Activated CD8-positive, alpha-beta T cell treated with anti-CD3 and anti-CD28 coated beads for 36 hours (primary cell): ENCODE measurements at regions not wholly inside any gene's neighbourhood (a gene's known extent, or its start where the extent isn't known, plus 50 kb on each side); places are given as distances from the start of the nearest gene placed in this dataset.

Experiments used
- ATAC-seq: fragments of 200-7000 bp; cut with Tn5 transposase; one replicate; pipeline ENCODE4 v1.10.0; 2021; ENCODE audit warnings: mild to moderate bottlenecking, moderate library complexity
- CTCF ChIA-PET: fragments of 350-600 bp; sonication (Branson Sonifier 250); formaldehyde crosslinking; loops from one replicate; lab custom pipeline; 2021; ENCODE audit warnings: antibody characterized with exemption; lab: Charles Lee
- POLR2A ChIA-PET: fragments of 350-600 bp; sonication (Branson Sonifier 250); formaldehyde crosslinking; loops from one replicate; lab custom pipeline; 2021; ENCODE audit warnings: antibody characterized with exemption; lab: Charles Lee
- DNase-seq: peaks from one replicate; pipeline ENCODE4 v3.0.0-alpha.2; 2020
- H3K27ac Mint-ChIP-seq: one replicate; pipeline ENCODE4 v1.8.0; 2021; ENCODE audit warnings: mild to moderate bottlenecking, mixed read lengths
- H3K27me3 Mint-ChIP-seq: one replicate; pipeline ENCODE4 v1.8.0; 2021; ENCODE audit warnings: mixed read lengths
- H3K36me3 Mint-ChIP-seq: one replicate; pipeline ENCODE4 v1.8.0; 2021; ENCODE audit warnings: low read depth, mixed read lengths
- H3K4me1 Mint-ChIP-seq: one replicate; pipeline ENCODE4 v1.8.0; 2021; ENCODE audit warnings: low read depth, mixed read lengths
- H3K4me3 Mint-ChIP-seq: one replicate; pipeline ENCODE4 v1.8.0; 2021; ENCODE audit warnings: mild to moderate bottlenecking, moderate library complexity, mixed read lengths
- H3K9me3 Mint-ChIP-seq: one replicate; pipeline ENCODE4 v1.8.0; 2021; ENCODE audit warnings: mixed read lengths
- intact Hi-C: fragments of 100-400 bp; cut with micrococcal nuclease; formaldehyde crosslinking; loops from one replicate; pipeline ENCODE4 v1.10.0; 2022
- TF ChIP-seq, protein P1 (sequence below): fragments of 200-600 bp; IDR thresholded peaks from one replicate; pipeline ENCODE4 v1.8.0; 2022; ENCODE audit warnings: antibody characterized with exemption, mild to moderate bottlenecking

DNA sequence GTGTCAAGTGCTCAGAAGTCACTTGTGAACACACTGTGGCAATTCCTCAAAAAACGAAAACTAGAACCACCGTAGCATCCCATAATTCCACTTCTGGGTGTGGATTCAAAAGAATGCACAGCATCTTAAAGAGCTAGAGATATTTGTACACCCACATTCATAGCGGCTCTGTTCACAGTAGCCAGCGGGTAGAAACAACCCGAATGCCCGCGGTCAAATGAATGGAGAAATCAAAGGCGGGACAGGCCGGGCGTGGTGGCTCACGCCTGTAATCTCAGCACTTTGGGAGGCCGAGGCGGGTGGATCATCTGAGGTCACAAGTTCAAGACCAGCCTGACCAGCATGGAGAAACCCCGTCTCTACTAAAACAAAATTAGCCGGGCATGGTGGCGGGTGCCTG lies 337.5 kb downstream of the SEC14L1 start:
- CTCF ChIA-PET: interaction anchor here (0.7 to 2.4 kb wide), 4 partner anchors 10 to 147 kb away, joined by 3 to 11 read pairs (median 8); no protein-coding TSS in a partner anchor
- POLR2A ChIA-PET: interaction anchor here (1.0 to 8.7 kb wide), 10 partner anchors 10 to 44 kb away, joined by 3 to 87 read pairs (median 5); no protein-coding TSS in a partner anchor
- TF ChIP-seq, protein P1, sequence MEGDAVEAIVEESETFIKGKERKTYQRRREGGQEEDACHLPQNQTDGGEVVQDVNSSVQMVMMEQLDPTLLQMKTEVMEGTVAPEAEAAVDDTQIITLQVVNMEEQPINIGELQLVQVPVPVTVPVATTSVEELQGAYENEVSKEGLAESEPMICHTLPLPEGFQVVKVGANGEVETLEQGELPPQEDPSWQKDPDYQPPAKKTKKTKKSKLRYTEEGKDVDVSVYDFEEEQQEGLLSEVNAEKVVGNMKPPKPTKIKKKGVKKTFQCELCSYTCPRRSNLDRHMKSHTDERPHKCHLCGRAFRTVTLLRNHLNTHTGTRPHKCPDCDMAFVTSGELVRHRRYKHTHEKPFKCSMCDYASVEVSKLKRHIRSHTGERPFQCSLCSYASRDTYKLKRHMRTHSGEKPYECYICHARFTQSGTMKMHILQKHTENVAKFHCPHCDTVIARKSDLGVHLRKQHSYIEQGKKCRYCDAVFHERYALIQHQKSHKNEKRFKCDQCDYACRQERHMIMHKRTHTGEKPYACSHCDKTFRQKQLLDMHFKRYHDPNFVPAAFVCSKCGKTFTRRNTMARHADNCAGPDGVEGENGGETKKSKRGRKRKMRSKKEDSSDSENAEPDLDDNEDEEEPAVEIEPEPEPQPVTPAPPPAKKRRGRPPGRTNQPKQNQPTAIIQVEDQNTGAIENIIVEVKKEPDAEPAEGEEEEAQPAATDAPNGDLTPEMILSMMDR: no peak
- ATAC-seq (no peak), DNase-seq (no peak)
- peaks cover 73% of the 10 kb centered on the region for H3K4me1 Mint-ChIP-seq
- H3K4me3 Mint-ChIP-seq: no peak overlapping the region
- H3K9me3 Mint-ChIP-seq: no peaks in the 10 kb centered on the region
- no peak overlapping the region for H3K27ac Mint-ChIP-seq
- intact Hi-C loops: no loop called here
- peaks cover 53% of the 10 kb centered on the region for H3K36me3 Mint-ChIP-seq
- no peaks in the 10 kb centered on the region for H3K27me3 Mint-ChIP-seq

DNA sequence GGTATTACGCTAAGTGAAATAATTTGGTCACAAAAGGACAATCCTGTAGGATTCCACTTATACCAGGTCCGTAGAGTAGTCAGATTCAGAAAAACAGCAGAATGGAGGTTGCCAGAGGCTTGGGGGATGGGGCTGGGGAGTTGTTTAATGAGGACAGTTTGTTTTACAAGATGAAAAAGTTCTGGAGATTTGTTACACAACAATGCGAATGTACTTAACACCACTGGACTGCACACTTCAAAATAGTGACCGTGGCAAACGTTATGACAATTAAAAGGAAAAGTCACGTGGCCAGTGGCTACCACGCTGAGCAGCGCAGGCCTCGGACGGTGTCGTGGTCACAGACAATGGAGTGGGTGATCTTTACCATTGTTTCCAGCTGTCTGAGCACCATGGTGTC lies 338.1 kb downstream of the SEC14L1 start:
- H3K4me1 Mint-ChIP-seq: peaks cover 68% of the 10 kb centered on the region

DNA sequence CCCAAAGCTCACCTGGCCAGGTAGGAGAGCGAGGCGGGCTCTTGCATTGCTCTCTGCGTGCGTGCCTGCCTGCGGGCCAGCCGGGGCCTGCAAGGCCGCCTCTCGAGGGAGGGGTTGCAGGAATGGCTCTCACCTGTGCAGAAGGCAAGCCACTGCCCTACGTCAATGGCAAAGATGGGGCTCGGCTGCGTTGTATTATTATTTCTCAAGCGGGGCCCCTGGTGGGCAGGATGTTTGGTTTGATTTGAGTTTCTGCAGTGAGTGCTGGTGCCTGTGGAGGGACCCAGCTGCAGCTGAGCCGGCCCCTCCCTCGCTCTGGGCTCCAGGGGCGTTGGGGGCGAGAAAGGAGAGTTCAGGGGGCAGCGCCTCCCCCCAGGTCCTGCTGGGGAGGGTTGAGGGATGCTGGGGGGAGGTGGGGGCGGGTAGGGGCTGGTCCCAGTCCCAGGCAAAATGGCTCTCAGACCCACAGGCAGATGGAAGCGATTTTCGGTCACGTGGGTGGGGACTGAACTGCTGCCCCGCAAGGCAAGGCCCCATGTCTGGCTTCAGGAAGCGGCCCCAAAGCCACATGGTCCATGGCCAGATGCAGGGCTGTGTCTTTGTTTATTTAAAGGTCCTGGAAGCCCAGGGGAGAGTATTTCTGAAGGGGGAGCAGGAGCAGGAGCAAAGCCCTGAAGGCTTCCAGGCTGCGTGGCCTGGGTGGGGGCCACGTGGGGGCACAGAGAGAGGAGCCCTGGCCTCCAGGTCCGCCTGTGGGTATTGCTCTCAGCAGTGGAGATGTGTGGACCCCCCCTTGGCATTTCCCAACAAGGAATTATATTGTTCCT lies 338.8 kb downstream of the SEC14L1 start:
- CTCF ChIA-PET: interaction anchor here (2.4 kb wide), 1 partner anchor 49 kb away, joined by 11 read pairs; no protein-coding TSS in a partner anchor
- intact Hi-C loops: no loop called here

More for the DNA sequence above, 338.1 kb downstream of the SEC14L1 start:
- DNase-seq (no peak), ATAC-seq (no peak)
- H3K36me3 Mint-ChIP-seq: peaks cover 51% of the 10 kb centered on the region
- TF ChIP-seq, protein P1: no peak
- H3K9me3 Mint-ChIP-seq: no peaks in the 10 kb centered on the region
- H3K4me3 Mint-ChIP-seq: peak overlapping the region; percentile 3
- H3K27ac Mint-ChIP-seq: peak overlapping the region; percentile 82
- ChIA-PET CTCF (interaction anchor here (2.4 kb wide), 1 partner anchor 49 kb away, joined by 11 read pairs; no protein-coding TSS in a partner anchor), POLR2A (interaction anchor here (1.2 to 8.7 kb wide), 4 partner anchors 11 to 27 kb away, joined by 3 to 87 read pairs (median 4); no protein-coding TSS in a partner anchor)
- intact Hi-C loops: no loop called here
- H3K27me3 Mint-ChIP-seq: no peaks in the 10 kb centered on the region

DNA sequence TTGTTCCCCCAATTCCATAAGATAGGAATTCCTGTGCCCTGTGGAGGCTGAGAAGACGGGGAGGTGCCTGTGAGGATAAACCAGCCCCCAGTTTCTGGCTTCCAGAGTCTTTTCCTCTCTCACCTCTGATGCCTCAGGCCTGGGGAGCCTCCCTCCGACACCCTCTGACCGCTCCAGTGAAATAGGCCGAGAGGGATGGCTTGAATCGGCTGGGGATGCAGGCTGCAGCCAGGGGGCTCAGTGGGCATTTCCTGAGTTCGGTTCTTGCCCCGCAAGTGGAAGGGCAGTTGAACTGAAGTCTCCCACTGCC lies 339.4 kb downstream of the SEC14L1 start:
- ChIA-PET POLR2A (interaction anchor here (0.6 to 1.8 kb wide), 2 partner anchors 23 to 1215 kb away, joined by 3 to 6 read pairs; partner anchors contain the start of gene UBALD2), CTCF (interaction anchor here (1.1 to 1.2 kb wide), 2 partner anchors 50 to 146 kb away, joined by 3 to 4 read pairs; no protein-coding TSS in a partner anchor)
- H3K4me3 Mint-ChIP-seq: no peak overlapping the region
- ATAC-seq (no peak), DNase-seq (no peak)
- no peaks in the 10 kb centered on the region for H3K9me3 Mint-ChIP-seq
- intact Hi-C loops: no loop called here
- peaks cover 45% of the 10 kb centered on the region for H3K36me3 Mint-ChIP-seq
- no peaks in the 10 kb centered on the region for H3K27me3 Mint-ChIP-seq
- peaks cover 56% of the 10 kb centered on the region for H3K4me1 Mint-ChIP-seq
- H3K27ac Mint-ChIP-seq: no peak overlapping the region
- TF ChIP-seq, protein P1: no peak

More for the DNA sequence above, 338.8 kb downstream of the SEC14L1 start:
- Mint-ChIP-seq H3K36me3 (peaks cover 49% of the 10 kb centered on the region), H3K27me3 (no peaks in the 10 kb centered on the region), H3K4me1 (peaks cover 61% of the 10 kb centered on the region), H3K4me3 (peak overlapping the region; percentile 3), H3K9me3 (no peaks in the 10 kb centered on the region), H3K27ac (peak overlapping the region; percentile 82)
- TF ChIP-seq, protein P1: peak; percentile 18
- peak; percentile 52 for ATAC-seq
- peak; percentile 73 for DNase-seq
- POLR2A ChIA-PET: interaction anchor here (1.2 to 8.7 kb wide), 3 partner anchors 15 to 28 kb away, joined by 3 to 87 read pairs (median 4); no protein-coding TSS in a partner anchor
